ENCODE measurements at regions not wholly inside any gene's neighbourhood (a gene's known extent, or its start where the extent isn't known, plus 50 kb on each side); places are given as distances from the start of the nearest gene placed in this dataset.

- H4K20me1 ChIP-seq (ENCODE audit: insufficient read depth) = no peaks in the 10 kb centered on the region
- no peak overlapping the region for H3K27ac ChIP-seq
- no peaks in the 10 kb centered on the region for H3K27me3 ChIP-seq (ENCODE audit: insufficient read depth, low read depth)
- H3K36me3 ChIP-seq (ENCODE audit: insufficient read depth) = no peaks in the 10 kb centered on the region
- no peak overlapping the region for H2AFZ ChIP-seq (ENCODE audit: low read depth)
- no peak overlapping the region for H3K4me3 ChIP-seq (IDR thresholded peaks at IDR 0.05; ENCODE audit: insufficient read depth, low read depth, low read length)
- no peaks in the 10 kb centered on the region for H3K79me2 ChIP-seq (ENCODE audit: insufficient read depth, low read depth)
- TF ChIP-seq, protein P1, sequence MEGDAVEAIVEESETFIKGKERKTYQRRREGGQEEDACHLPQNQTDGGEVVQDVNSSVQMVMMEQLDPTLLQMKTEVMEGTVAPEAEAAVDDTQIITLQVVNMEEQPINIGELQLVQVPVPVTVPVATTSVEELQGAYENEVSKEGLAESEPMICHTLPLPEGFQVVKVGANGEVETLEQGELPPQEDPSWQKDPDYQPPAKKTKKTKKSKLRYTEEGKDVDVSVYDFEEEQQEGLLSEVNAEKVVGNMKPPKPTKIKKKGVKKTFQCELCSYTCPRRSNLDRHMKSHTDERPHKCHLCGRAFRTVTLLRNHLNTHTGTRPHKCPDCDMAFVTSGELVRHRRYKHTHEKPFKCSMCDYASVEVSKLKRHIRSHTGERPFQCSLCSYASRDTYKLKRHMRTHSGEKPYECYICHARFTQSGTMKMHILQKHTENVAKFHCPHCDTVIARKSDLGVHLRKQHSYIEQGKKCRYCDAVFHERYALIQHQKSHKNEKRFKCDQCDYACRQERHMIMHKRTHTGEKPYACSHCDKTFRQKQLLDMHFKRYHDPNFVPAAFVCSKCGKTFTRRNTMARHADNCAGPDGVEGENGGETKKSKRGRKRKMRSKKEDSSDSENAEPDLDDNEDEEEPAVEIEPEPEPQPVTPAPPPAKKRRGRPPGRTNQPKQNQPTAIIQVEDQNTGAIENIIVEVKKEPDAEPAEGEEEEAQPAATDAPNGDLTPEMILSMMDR (conservative IDR thresholded peaks at IDR 0.05; ENCODE audit: low read depth, low read length) = no peak
- H3K4me2 ChIP-seq = no peak overlapping the region
- H3K4me1 ChIP-seq (ENCODE audit: low read depth, poor library complexity, severe bottlenecking) = no peaks in the 10 kb centered on the region
- H3K9ac ChIP-seq = no peak overlapping the region
Measured at GRCh38 chr7:116395141-116395791, 104.3 kb upstream of the CAV2 start.

- H2AFZ ChIP-seq (ENCODE audit: low read depth) = no peak overlapping the region
- H3K27ac ChIP-seq = no peak overlapping the region
- no peaks in the 10 kb centered on the region for H3K27me3 ChIP-seq (ENCODE audit: insufficient read depth, low read depth)
- no peaks in the 10 kb centered on the region for H3K4me1 ChIP-seq (ENCODE audit: low read depth, poor library complexity, severe bottlenecking)
- TF ChIP-seq, protein P1 (conservative IDR thresholded peaks at IDR 0.05; ENCODE audit: low read depth, low read length) = no peak
- no peaks in the 10 kb centered on the region for H3K79me2 ChIP-seq (ENCODE audit: insufficient read depth, low read depth)
- no peak overlapping the region for H3K4me3 ChIP-seq (IDR thresholded peaks at IDR 0.05; ENCODE audit: insufficient read depth, low read depth, low read length)
- H3K9ac ChIP-seq = no peak overlapping the region
- H3K36me3 ChIP-seq (ENCODE audit: insufficient read depth) = no peaks in the 10 kb centered on the region
- H4K20me1 ChIP-seq (ENCODE audit: insufficient read depth) = no peaks in the 10 kb centered on the region
- no peak overlapping the region for H3K4me2 ChIP-seq
Measured at GRCh38 chr7:116398672-116399071, 100.9 kb upstream of the CAV2 start.

- Histone ChIP-seq H2AFZ (ENCODE audit: low read depth) (no peak overlapping the region), H3K4me1 (ENCODE audit: low read depth, poor library complexity, severe bottlenecking) (no peaks in the 10 kb centered on the region), H3K79me2 (ENCODE audit: insufficient read depth, low read depth) (no peaks in the 10 kb centered on the region), H3K27me3 (ENCODE audit: insufficient read depth, low read depth) (no peaks in the 10 kb centered on the region), H3K4me3 (IDR thresholded peaks at IDR 0.05; ENCODE audit: insufficient read depth, low read depth, low read length) (no peak overlapping the region), H3K4me2 (no peak overlapping the region), H3K27ac (no peak overlapping the region), H3K9ac (no peak overlapping the region), H4K20me1 (ENCODE audit: insufficient read depth) (no peaks in the 10 kb centered on the region), H3K36me3 (ENCODE audit: insufficient read depth) (no peaks in the 10 kb centered on the region)
- TF ChIP-seq, protein P1 (conservative IDR thresholded peaks at IDR 0.05; ENCODE audit: low read depth, low read length) = no peak
Measured at GRCh38 chr7:116399819-116400218, 99.7 kb upstream of the CAV2 start.

- no peak overlapping the region for H3K9ac ChIP-seq
- H3K4me3 ChIP-seq (IDR thresholded peaks at IDR 0.05; ENCODE audit: insufficient read depth, low read depth, low read length) = no peak overlapping the region
- TF ChIP-seq, protein P1 (conservative IDR thresholded peaks at IDR 0.05; ENCODE audit: low read depth, low read length) = no peak
- H3K36me3 ChIP-seq (ENCODE audit: insufficient read depth) = no peaks in the 10 kb centered on the region
- H2AFZ ChIP-seq (ENCODE audit: low read depth) = no peak overlapping the region
- no peak overlapping the region for H3K27ac ChIP-seq
- no peaks in the 10 kb centered on the region for H4K20me1 ChIP-seq (ENCODE audit: insufficient read depth)
- H3K79me2 ChIP-seq (ENCODE audit: insufficient read depth, low read depth) = no peaks in the 10 kb centered on the region
- H3K4me1 ChIP-seq (ENCODE audit: low read depth, poor library complexity, severe bottlenecking) = no peaks in the 10 kb centered on the region
- no peak overlapping the region for H3K4me2 ChIP-seq
- H3K27me3 ChIP-seq (ENCODE audit: insufficient read depth, low read depth) = no peaks in the 10 kb centered on the region
Measured at GRCh38 chr7:116400522-116400921, 99.0 kb upstream of the CAV2 start.
